ENCODE measurements at regions not wholly inside any gene's neighbourhood (a gene's known extent, or its start where the extent isn't known, plus 50 kb on each side); places are given as distances from the start of the nearest gene placed in this dataset.

DNA sequence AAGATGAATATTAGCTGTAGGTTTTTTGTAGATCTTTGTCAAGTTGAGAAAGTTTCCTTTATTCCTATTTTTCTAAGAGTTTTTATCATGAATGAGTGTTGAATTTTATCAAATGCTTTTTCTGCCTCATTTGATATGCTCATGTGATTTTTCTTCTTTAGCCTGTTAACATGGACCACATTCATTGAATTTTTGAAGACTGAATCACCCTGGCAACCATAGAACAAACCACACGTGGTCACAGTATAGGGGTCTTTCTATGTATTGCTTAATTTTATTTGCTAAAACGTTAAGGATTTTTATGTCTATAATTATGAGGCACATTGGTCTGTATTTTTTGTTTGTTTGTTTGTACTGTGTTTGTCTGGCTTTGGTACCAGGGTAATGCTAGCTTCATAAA is 201.7 kb upstream of the CWC22 start:
- no peak for DNase-seq (ENCODE audit: low read depth in 2 of 2)

DNA sequence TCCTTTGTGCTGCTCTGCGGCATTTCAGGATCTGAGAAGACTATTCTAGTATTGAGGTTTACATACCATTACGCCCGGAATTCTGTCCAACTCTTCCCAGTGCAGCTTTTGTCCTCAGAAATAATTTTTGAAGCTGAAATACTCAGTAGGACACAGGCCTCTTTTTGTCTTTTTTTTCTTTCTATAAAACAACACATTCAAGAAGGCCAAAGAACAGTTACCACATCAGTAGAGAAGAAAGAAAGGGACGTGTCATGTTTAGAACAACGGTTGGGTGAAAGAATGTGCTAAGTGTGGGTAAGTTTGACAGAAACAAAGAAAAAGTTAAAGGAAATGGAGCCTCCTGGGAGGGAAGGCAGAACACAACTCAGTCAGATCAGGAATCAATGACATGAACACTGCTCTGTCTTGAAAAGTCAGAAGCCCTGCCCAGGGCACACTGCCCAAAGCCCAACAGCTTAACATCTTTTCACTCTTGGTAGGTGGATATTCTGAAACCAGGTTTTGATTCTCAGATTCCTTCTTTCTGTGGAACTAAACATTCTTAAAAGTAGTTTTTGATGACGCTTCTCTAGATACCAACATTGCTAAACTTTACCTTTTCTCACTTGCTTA is 198.6 kb upstream of the CWC22 start:
- DNase-seq (ENCODE audit: low read depth in 2 of 2), result no peak

DNA sequence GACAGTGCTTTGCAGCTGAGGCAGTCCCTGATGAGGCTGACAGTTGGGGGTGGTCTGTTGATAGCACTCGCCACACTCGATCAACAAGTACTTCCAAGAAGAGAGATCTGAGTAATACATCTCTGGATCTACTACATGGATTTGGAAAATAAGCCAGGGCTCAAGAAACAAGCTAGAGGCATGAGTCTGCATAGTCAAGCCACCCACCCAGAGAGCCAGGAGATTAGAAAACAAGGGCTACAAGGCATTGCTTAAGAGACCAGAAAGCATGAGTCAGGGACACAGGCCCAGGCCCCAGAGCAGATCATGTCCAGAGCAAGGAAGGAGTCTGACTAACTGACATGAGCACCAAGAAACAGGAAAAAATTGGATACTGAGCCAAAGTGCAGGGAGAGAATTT is 196.9 kb upstream of the CWC22 start:
- DNase-seq (ENCODE audit: low read depth in 2 of 2), result no peak

DNA sequence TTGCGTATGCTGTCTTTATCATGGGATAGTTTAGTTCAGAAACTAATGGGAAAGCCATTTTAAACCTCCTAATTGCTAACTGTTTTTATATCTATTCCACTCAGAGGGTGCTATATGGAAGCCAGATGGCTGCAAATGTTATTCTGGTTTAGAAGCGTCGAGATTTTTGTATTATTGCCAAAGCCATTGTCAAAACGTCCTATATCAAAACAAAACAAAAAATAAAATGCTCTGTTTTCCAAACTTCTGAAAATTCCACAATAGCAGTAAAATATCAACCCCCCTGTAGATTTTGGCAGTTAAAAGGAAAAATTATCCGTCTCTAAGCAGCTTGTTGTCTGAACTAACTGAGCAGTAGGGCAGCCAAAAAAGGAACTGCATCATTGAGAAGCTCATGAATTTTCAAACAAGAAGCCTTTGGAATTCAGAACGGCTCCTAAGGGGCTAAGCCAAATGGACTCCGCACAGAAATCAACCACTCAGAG is 195.4 kb upstream of the CWC22 start:
- DNase-seq (ENCODE audit: low read depth in 2 of 2), result no peak

DNA sequence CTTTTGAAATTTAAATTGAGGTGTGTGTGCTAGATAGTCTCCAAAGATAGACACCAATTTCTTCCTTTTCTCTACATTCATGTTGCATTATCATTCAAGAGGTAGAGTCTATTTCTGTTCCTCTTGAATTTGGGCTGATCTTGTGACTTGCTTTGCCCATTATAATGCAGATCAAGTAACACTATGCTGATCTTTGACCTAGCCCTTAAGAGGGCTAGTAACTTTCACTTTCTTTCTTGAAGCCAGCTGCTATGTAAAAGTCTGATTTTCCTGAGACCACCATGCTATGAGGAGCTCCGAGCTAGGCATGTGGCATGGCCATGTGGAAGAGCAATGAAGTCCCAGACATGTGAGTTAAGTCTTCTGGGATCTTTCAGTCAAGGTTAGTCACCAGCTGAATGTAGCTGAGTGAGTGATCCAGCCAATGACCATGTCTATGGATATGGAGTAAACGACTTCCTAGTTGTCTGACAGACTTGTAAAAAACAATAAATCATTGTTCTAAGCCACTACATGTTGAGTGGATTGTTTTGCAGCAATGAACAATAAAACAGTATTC is 189.4 kb upstream of the CWC22 start:
- no peak for DNase-seq (ENCODE audit: low read depth in 2 of 2)

DNA sequence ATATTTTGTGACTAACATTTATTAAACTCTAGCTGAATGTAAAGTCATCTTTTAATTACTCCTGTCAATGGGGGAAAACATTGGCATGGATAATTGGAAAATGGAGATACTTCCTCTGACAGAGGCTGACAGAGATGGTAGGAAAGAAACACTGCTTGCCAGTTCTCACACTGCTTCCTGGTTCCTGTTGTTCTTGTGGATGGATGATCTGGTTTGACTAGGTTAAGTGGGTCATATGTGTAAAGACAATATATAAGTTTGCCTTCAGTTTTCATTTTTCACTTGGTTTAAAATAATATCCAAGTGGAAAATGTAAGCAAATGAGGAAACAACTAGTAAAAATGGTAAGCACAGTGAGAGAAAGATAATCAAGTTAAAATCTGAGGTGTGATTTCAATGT is 188.8 kb upstream of the CWC22 start:
- no peak for DNase-seq (ENCODE audit: low read depth in 2 of 2)

DNA sequence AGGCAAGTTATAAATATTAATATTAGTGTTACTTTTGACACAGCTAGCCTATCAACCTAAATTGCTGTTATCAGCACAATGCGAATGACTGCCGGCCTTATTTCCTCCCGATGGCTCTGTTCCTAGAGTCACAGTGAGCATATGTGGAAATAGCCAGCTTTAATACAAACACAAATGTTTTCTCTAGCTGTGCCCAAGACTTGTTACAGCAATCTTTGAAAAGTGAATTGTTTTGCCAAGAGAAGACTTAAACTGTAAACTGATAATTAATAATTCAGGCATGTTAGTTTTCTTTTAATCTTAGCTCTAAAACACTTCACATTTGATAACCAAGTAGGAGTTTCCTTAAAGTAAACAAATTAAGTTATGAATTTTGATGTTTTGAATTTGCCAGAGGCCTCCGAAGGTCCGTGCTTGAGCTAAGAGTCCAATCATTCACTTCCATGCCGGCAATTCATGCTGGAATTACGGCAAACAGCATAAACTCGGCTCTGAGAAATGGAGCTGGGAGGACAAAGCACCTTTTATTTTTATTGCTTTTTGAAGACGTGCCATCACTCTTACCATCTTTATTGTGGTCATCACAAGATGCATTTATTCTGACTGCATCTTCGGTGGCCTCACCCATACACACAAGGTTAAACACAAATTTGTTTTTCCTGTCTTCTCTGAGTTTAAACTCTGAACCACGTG is 184.5 kb upstream of the CWC22 start:
- DNase-seq (ENCODE audit: low read depth in 2 of 2), result no peak

DNA sequence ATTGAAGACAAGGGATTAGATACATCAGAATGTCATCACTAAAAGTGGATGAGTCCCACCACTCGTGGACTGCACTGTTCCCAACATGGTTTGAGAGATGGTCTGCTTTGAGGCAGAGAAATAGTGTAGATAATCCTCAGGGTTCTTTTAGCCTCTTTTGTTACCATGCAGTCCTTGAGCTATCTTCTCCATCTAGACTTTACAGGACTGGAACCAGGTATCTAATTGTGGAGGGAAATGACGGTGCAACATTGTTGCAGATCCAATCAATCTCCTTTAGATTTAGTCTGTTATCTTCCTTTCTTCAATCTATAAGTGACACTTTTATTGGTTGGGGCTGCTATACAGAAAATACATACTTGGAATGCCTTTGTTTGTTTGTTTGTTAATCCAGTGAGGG is 183.8 kb upstream of the CWC22 start:
- DNase-seq (ENCODE audit: low read depth in 2 of 2), result no peak

DNA sequence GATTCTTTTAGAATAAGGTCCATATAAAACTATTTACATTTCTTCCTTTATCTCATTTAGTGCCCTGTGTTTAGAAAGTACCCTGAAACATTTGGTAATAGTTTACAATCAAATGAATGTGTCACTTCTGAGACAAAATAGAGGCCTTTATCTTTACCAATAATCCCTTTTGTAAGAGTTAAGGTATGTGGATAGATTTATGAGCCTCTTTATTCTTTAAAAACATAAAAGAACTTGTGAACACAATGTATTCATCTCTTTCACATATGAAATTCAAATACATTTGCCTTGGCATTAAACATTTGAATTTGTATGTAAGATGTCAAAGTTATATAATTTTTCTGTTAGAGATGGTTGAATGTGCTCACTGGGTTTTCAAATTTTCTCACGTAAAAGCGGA is 180.5 kb upstream of the CWC22 start:
- no peak for DNase-seq (ENCODE audit: low read depth in 2 of 2)

DNA sequence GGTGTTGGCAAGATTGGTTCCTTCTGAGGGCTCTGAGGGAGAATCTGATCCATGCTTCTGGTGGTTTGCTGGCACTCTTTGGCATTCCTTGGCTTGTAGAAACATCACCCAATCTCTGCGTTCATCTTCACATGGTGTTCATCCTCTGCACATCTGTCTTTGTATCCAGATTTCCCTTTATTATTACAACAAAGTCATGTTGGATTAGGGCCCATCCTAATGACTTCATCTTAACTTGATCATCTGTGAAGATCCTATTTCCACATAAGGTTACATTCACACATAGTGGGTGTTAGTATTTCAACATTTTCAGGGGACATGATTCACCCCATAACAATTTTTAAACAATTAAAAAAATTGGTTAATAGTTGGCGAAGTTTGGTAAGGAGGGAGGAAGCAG is 177.4 kb upstream of the CWC22 start:
- DNase-seq (ENCODE audit: low read depth in 2 of 2), result no peak

DNA sequence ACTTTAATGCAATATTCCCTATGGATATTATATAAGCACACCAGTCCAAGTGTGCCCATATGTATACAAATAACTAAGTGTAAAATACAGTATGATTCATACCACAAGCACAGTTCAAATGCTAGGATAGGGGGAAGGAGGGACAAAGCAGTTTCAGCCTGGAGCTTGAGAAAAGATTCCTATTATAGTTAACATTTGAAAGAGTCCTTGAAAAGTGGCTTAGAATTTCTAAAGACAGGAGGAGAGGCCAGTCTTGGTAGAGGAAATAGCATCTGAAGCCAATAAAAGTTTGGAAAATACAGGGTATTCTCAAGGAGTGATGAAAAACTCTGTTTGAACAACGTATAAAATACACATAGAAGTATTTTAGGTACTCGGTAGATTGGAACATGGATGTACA is 173.4 kb upstream of the CWC22 start:
- DNase-seq (ENCODE audit: low read depth in 2 of 2), result no peak

DNA sequence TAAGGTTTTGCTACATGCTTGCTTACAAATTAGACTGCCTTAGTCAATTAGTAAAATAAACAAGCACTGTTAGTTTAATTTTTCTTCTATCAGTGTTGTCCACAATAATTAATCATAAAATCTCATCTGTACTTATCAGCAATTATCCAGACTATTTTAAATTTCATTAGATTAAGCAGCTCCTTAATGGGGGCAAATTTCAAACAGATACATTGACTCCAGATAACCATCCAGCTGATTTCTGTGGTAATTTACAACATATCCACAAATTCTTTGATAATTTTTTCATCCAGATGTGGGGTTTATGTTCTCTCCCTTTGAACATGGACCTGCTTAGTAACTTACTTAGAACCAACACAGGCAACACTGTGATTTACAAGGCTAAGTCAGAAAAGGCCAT is 170.4 kb upstream of the CWC22 start:
- no peak for DNase-seq (ENCODE audit: low read depth in 2 of 2)

DNA sequence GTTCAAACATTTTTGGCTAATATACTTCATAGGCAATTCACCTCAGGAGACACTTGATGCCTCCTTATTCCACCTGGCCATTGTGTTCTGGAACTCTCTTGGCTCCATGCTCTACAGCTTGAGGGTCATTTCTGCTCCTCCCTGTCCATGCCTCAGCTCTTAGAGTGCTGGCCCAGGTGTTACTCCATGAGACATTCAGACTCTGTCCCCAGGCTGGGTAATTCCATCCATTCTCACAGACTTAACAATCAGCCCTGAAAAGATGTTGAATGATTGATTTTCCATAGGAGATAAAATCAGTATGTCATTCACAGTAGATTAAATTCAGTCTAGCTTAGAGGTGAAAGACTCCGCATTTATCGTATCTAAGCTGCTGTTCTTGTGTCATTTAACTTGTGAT is 168.6 kb upstream of the CWC22 start:
- no peak for DNase-seq (ENCODE audit: low read depth in 2 of 2)

DNA sequence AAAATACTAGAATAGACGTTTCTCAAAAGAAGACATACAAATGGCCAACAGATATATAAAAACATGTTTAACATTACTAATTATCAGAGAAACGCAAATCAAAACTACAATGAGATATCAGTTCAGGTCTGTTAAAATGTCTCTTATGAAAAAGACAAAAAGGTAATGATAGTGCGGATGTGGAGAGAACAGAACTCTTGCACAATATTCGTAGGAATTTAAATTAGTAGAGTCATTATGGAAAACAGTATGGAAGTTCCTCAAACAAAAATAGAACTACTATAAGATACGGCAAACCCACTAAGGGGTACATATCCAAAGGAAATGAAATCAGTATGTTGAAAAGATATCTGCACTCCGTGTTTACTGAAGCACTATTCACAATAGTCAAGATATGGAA is 167.5 kb upstream of the CWC22 start:
- DNase-seq (ENCODE audit: low read depth in 2 of 2), result no peak

DNA sequence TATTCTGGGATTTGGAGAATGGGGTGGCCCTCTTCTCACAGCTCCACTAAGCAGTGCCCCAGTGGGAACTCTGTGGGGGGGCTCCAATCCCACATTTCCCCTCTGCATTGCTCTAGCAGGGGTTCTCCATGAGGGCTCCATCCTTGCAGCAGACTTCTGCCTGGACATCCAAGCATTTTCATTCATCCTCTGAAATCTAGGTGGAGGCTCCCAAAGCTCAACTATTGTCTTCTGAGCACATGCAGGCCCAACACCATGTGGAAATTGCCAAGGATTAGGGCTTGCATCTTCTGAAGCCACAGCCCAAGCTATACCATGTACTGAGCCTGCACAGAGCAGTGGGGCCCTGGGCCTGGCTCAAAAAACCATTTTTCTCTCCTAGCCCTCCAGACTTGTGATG is 162.4 kb upstream of the CWC22 start:
- no peak for DNase-seq (ENCODE audit: low read depth in 2 of 2)

DNA sequence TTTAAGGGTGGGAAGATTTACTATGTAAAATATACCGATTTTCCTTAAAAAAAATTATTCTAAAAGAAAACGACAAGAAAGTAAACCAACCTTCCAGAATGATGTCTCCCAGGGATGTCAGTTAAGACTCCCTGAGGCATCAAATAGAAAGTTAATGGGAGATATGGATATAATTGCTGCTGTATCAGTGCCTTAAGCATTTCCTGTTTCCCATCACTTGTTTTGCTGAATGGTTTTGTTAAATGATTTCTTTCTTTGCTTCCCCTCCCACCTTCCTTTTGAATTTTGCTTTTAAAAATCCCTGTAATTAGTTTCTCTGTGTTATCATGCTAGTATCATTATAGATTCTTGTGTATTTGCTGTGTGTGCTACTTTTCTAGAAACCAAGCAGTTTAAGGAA is 154.3 kb upstream of the CWC22 start:
- DNase-seq (ENCODE audit: low read depth in 2 of 2), result no peak

DNA sequence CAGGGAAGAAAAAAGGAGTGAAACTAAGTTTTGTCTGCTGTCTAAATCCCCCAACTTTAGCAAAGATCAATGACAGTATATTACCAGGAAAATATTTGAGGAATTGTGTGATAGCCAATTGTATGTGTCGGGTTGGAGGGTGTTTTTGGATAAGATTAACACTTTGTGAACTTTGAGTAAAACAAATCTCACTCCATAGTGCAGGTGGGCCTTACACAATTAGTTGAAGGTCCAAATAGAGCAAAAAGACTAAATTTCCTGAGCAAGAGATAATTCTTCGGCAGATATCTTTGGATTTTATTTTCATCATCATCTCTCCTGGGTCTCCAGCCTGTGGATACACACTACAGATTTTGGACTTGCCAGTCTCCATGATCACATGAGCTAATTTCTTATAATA is 152.8 kb upstream of the CWC22 start:
- DNase-seq (ENCODE audit: low read depth in 2 of 2), result no peak

DNA sequence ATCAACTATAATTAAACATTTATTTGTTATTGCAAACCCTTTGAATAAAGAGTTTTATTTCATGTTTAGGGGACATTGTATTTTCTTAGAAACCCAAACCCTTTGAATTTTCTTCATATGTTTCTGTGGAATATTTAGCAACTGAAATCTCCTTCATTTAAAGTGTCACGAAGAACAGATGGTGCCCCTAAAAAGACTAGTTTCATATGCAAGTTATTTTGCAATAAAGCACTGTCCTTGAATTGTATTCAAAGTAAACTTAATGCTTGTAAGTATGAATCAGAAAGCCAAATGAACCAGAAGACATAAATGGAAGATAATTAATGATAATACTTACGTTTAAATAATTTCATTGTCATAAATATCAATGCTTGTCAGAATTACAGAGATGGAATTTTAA is 151.9 kb upstream of the CWC22 start:
- no peak for DNase-seq (ENCODE audit: low read depth in 2 of 2)

DNA sequence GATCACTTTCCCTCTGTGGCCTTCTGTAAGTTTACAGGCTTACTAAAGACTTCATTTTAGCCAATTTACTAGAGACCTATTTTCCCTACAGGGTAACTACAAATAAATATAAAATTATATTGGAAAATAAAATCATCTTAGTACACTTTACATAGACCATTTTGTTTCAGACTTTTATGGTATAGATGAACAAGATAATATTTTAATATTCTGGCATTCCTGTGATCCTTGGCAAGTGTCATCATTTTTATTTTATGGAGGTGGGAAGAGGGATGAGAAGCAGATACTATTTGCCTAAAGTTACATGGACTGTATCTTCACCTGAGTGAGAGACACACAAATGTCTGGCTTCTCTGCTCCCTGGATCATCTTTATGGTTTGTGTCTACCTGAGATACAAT is 149.6 kb upstream of the CWC22 start:
- no peak for DNase-seq (ENCODE audit: low read depth in 2 of 2)

DNA sequence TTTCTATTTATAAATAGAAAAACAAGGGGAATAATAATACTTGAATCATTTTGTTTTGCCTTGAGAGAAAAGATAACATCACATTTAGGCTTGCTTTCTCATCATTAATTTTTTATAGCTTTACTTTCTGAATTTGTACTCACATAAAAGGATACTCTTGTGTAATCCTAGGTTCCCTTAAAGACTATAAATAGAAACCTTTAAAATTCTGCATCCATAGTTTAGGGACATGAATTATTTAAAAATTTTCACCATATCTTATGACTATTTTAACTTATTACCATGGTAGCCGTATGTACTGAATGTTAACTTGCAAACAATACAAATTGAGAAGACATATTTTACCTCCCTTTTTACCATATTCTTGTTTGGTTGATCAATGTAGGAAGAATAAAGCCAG is 143.5 kb upstream of the CWC22 start:
- no peak for DNase-seq (ENCODE audit: low read depth in 2 of 2)

DNA sequence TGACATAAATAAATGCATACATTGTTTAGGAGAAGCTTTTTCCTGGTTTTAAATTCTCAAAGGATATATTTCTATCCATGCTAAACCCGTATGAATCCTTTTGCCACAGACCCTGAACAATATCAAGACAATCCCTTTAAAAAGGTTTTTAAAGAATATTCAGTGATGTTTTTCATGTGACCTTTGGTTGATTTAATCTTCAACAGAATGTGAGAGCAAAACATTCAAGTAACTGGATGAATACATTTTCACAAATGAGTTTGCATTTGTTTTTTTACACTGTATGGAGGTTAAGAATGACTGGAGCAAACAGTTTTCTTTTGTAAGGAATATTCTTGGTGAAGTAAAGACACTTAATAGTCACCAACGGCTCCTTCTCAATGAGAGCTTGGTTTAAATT is 139.4 kb upstream of the CWC22 start:
- DNase-seq (ENCODE audit: low read depth in 2 of 2), result no peak

DNA sequence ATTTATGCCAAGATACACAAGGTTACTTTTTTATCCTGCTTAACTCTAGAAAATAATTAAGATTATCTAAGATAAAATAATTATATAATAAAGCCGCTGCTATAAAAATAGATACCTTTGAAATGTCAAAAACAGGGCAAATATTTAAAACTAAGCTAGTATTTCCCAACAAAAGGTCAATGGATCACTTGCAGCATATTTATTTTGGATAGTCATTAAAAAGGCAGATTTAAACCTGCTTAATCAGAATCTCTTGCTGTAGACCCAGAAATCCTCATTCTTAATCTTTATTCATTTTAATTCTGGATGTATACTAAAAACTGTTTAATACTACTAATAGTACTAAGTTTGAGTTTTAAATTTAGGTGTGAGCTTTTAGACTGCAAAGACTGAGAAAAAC is 139.0 kb upstream of the CWC22 start:
- no peak for DNase-seq (ENCODE audit: low read depth in 2 of 2)

DNA sequence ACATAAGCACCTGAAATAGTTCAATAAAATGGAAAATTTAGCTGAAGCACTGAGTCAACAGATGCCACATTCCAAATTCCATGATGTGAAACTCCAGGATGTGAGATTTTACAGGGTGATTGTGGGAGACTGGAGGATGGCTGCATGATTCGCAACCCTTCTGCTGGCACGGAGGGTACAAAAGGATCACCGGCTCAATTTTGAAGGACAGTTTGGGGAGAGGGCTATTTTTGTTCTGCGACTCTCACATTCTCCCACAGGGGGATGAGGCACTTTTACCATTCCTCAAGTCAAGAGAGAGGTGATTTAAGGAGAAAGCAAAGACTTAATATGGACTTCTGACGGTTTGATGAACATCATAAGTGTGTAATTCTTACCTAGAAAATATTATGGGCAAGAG is 138.1 kb upstream of the CWC22 start:
- no peak for DNase-seq (ENCODE audit: low read depth in 2 of 2)

DNA sequence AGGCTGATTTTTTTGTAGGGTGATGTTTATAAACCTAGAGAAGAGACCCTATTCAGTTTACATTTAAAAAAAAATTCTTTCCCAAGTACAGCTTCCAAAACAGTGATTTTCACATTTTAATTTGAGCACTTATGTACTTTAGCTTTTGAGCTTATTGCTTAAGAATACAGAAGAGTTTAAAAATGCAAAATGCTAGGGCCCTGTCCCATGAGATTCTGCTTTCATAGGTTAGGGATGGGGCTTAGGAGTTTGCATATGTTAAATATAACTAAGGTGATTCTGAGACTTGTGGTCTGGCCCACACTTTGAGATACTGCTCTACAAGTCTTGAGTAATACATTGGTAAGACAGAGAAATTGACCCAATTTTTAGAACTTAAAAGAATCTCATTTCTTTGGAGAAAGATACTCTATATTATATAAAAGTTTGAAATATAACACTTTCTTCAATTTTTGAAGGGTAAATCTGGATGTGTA is 137.3 kb upstream of the CWC22 start:
- DNase-seq (ENCODE audit: low read depth in 2 of 2), result no peak
